SK-N-SH treated with all-trans-retinoic acid at 6 μM for 48 hours (cell line): ENCODE measurements at regions not wholly inside any gene's neighbourhood (a gene's known extent, or its start where the extent isn't known, plus 50 kb on each side); places are given as distances from the start of the nearest gene placed in this dataset.

Experiments used
- CSDC2 ChIP-seq: fragments of 250-450 bp; sonication (Bioruptor Pico); IDR thresholded peaks from 2 replicates; pipeline ENCODE4 v1.5.0; 2020; ENCODE audit warnings: mild to moderate bottlenecking, moderate library complexity
- RARB ChIP-seq: fragments of 250-450 bp; sonication (Bioruptor Pico); IDR thresholded peaks from 2 replicates; pipeline ENCODE4 v1.8.0; 2021; ENCODE audit warnings: mild to moderate bottlenecking, moderate library complexity
- TCF4 ChIP-seq: fragments of 250-450 bp; sonication (Bioruptor Pico); IDR thresholded peaks from 2 replicates; pipeline ENCODE4 v1.8.0; 2021; ENCODE audit warnings: mild to moderate bottlenecking, moderate library complexity, borderline replicate concordance
- TOX ChIP-seq: fragments of 250-450 bp; sonication (Bioruptor Pico); IDR thresholded peaks from 2 replicates; pipeline ENCODE4 v1.8.0; 2021; ENCODE audit warnings: mild to moderate bottlenecking, moderate library complexity, borderline replicate concordance
- TSHZ2 ChIP-seq: fragments of 250-450 bp; sonication (Bioruptor Pico); IDR thresholded peaks from 2 replicates; pipeline ENCODE4 v1.5.0; 2020; ENCODE audit warnings: mild to moderate bottlenecking, moderate library complexity

- no peak for TF ChIP-seq TSHZ2
- TF ChIP-seq TCF4 (CRISPR knock-in tag), result no peak
- TF ChIP-seq TOX (CRISPR knock-in tag), result no peak
- no peak for TF ChIP-seq RARB (CRISPR knock-in tag)
- TF ChIP-seq CSDC2, result no peak
Measured at GRCh38 chr12:38120438-38120837, 196.1 kb upstream of the ALG10B start.
